ENCODE measurements at regions not wholly inside any gene's neighbourhood (a gene's known extent, or its start where the extent isn't known, plus 50 kb on each side); places are given as distances from the start of the nearest gene placed in this dataset.

- Histone ChIP-seq H3K27me3 (ENCODE audit: control insufficient read depth in 4 of 4, insufficient read depth in 4 of 4, low read length in 3 of 4) (no peaks in the 10 kb centered on the region), H3K4me3 (ENCODE audit: low read depth in 1 of 3, low read length in 3 of 3) (no peak overlapping the region), H3K9ac (ENCODE audit: low read depth in 1 of 2, low read length in 2 of 2) (no peak overlapping the region), H3K9me3 (ENCODE audit: control insufficient read depth in 4 of 4, low read length in 3 of 4) (peaks cover 0 to 5% (median 4%) of the 10 kb centered on the region in 4 donors), H3K27ac (ENCODE audit: low read depth in 1 of 2, low read length in 2 of 2) (no peak overlapping the region), H3K36me3 (ENCODE audit: control insufficient read depth in 4 of 4, insufficient read depth in 3 of 4, low read depth in 1 of 4, low read length in 3 of 4) (no peaks in the 10 kb centered on the region), H3K4me1 (ENCODE audit: control insufficient read depth in 4 of 4, insufficient read depth in 4 of 4, low read length in 3 of 4) (peaks cover 0 to 8% (median 2%) of the 10 kb centered on the region in 4 donors)
- DNase-seq (ENCODE audit: low spot score): no peak
- WGBS: 94% methylated on average over 5 of the region's 5 CpGs
- TF ChIP-seq EGR1 (IDR thresholded peaks at IDR 0.05; ENCODE audit: low read depth in 2 of 2) (no peak), ZBTB33 (IDR thresholded peaks at IDR 0.05) (no peak), FOXA2 (IDR thresholded peaks at IDR 0.05) (no peak), SP1 (IDR thresholded peaks at IDR 0.05) (no peak), JUND (IDR thresholded peaks at IDR 0.05) (no peak), FOXA1 (IDR thresholded peaks at IDR 0.05) (no peak), REST (IDR thresholded peaks at IDR 0.05) (no peak), NR2F2 (IDR thresholded peaks at IDR 0.05) (no peak), CTCF (IDR thresholded peaks at IDR 0.05; ENCODE audit: low read depth, low read length, missing input control) (no peak), TAF1 (conservative IDR thresholded peaks at IDR 0.05) (no peak), RXRA (IDR thresholded peaks at IDR 0.05) (no peak), YY1 (IDR thresholded peaks at IDR 0.05) (no peak), RAD21 (IDR thresholded peaks at IDR 0.05) (no peak), HNF4G (IDR thresholded peaks at IDR 0.05) (no peak)
These were observed 53.6 kb upstream of the TMTC4 start for GRCh38 chr13:100728201-100728600.

- 86% methylated on average over 6 of the region's 6 CpGs for WGBS
These were observed 50.9 kb upstream of the TMTC4 start for GRCh38 chr13:100725472-100725871.

More at GRCh38 chr13:100725472-100725871, 50.9 kb upstream of the TMTC4 start:
- Histone ChIP-seq H3K9me3 (ENCODE audit: control insufficient read depth in 4 of 4, low read length in 3 of 4) (peaks cover 0 to 5% (median 4%) of the 10 kb centered on the region in 4 donors), H3K27me3 (ENCODE audit: control insufficient read depth in 4 of 4, insufficient read depth in 4 of 4, low read length in 3 of 4) (no peaks in the 10 kb centered on the region), H3K4me1 (ENCODE audit: control insufficient read depth in 4 of 4, insufficient read depth in 4 of 4, low read length in 3 of 4) (peaks cover 0 to 9% (median 5%) of the 10 kb centered on the region in 4 donors), H3K27ac (ENCODE audit: low read depth in 1 of 2, low read length in 2 of 2) (no peak overlapping the region), H3K9ac (ENCODE audit: low read depth in 1 of 2, low read length in 2 of 2) (no peak overlapping the region), H3K4me3 (ENCODE audit: low read depth in 1 of 3, low read length in 3 of 3) (no peak overlapping the region), H3K36me3 (ENCODE audit: control insufficient read depth in 4 of 4, insufficient read depth in 3 of 4, low read depth in 1 of 4, low read length in 3 of 4) (no peaks in the 10 kb centered on the region)
- no peak for DNase-seq (ENCODE audit: low spot score)
- TF ChIP-seq MAX (IDR thresholded peaks at IDR 0.05) (no peak), ZBTB33 (IDR thresholded peaks at IDR 0.05) (no peak), HNF4G (IDR thresholded peaks at IDR 0.05) (no peak), REST (IDR thresholded peaks at IDR 0.05) (no peak), GABPA (IDR thresholded peaks at IDR 0.05 in 1 of 2, conservative IDR thresholded peaks at IDR 0.05 in 1 of 2) (no peak), RAD21 (IDR thresholded peaks at IDR 0.05) (no peak), SP1 (IDR thresholded peaks at IDR 0.05) (no peak), ATF3 (IDR thresholded peaks at IDR 0.05) (no peak)

All from liver (tissue), 8 donors.